ENCODE measurements at regions not wholly inside any gene's neighbourhood (a gene's known extent, or its start where the extent isn't known, plus 50 kb on each side); places are given as distances from the start of the nearest gene placed in this dataset.

DNA sequence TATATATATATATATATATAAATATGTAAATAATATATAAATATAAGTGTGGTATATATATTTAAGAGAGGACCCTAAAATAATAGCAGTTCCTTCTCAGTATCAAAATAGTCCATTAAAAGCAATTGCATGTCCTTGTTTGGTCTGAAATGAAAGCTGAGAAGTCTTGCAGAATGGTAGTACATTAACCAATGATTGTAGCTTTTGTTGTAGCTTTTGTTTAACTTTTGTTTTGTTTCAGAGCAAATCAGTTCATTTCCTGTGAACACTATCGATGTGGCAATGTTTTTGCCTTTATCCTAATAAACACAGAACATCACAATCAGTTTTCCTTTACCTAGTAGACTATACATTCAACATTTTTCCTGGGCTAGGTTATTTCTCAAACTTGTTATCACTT lies 1256.2 kb upstream of the SPRY2 start:
- H2AFZ ChIP-seq (ENCODE audit: low read length): no peak overlapping the region
- DNase-seq (ENCODE audit: low spot score): no peak
- no peak overlapping the region for H3K4me2 ChIP-seq (ENCODE audit: low read length)
- no peaks in the 10 kb centered on the region for H3K4me1 ChIP-seq (ENCODE audit: insufficient read depth, low read length, poor library complexity, severe bottlenecking)
- H3K36me3 ChIP-seq (ENCODE audit: insufficient read depth, low read length): no peaks in the 10 kb centered on the region
- no peaks in the 10 kb centered on the region for H3K9me3 ChIP-seq (ENCODE audit: low read length)
- ChIA-PET CTCF (ENCODE audit: unreplicated experiment) (no interaction called here), POLR2A (no interaction called here)
- no peaks in the 10 kb centered on the region for H4K20me1 ChIP-seq (ENCODE audit: insufficient read depth, low read length)
- intact Hi-C loops (cut with micrococcal nuclease; ENCODE audit: unreplicated experiment): no loop called here
- no peak overlapping the region for H3K27ac ChIP-seq (ENCODE audit: low read depth, low read length, poor library complexity, severe bottlenecking)
- no peak overlapping the region for H3K4me3 ChIP-seq (ENCODE audit: low read depth, low read length, poor library complexity, severe bottlenecking)
- H3K9me2 ChIP-seq (ENCODE audit: insufficient read depth, low read length): no peaks in the 10 kb centered on the region
- H3K79me2 ChIP-seq (ENCODE audit: insufficient read depth, low read depth, low read length): no peaks in the 10 kb centered on the region
- TF ChIP-seq, protein P1, sequence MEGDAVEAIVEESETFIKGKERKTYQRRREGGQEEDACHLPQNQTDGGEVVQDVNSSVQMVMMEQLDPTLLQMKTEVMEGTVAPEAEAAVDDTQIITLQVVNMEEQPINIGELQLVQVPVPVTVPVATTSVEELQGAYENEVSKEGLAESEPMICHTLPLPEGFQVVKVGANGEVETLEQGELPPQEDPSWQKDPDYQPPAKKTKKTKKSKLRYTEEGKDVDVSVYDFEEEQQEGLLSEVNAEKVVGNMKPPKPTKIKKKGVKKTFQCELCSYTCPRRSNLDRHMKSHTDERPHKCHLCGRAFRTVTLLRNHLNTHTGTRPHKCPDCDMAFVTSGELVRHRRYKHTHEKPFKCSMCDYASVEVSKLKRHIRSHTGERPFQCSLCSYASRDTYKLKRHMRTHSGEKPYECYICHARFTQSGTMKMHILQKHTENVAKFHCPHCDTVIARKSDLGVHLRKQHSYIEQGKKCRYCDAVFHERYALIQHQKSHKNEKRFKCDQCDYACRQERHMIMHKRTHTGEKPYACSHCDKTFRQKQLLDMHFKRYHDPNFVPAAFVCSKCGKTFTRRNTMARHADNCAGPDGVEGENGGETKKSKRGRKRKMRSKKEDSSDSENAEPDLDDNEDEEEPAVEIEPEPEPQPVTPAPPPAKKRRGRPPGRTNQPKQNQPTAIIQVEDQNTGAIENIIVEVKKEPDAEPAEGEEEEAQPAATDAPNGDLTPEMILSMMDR (conservative IDR thresholded peaks at IDR 0.05; ENCODE audit: low read length): no peak
- TF ChIP-seq EZH2phosphoT487 (IDR thresholded peaks at IDR 0.05; ENCODE audit: borderline replicate concordance, low read depth, low read length): no peak
- BruUV-seq (replicated peaks): no TSS peak

DNA sequence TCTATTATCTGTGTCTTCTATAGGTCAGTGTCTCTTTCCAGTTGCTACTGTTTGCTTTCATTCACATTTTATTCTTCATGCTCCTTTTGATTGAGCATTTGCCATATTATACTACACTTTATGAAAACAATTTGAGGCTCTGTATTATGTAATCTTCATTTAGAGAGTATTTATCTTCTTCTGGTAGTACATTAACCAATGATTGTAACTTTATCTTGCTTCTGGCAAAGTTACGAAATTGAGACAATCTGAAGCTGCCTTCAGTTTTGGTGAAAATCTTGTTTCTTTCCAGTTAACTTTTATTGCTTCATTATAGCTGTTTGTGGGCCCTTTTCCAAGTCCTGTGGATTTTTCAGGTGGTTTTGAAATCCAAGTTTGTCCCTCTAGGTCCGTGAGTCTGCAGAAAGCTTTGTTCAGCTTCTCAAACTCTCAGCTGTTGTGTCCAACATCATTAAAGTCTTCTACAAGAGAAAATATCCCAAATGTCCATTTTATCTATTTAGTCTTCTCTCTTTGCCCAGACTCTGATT lies 1255.4 kb upstream of the SPRY2 start:
- TF ChIP-seq, protein P1 (conservative IDR thresholded peaks at IDR 0.05; ENCODE audit: low read length): no peak
- TF ChIP-seq EZH2phosphoT487 (IDR thresholded peaks at IDR 0.05; ENCODE audit: borderline replicate concordance, low read depth, low read length): no peak
- intact Hi-C loops (cut with micrococcal nuclease; ENCODE audit: unreplicated experiment): no loop called here
- Histone ChIP-seq H3K4me3 (ENCODE audit: low read depth, low read length, poor library complexity, severe bottlenecking) (no peak overlapping the region), H3K27ac (ENCODE audit: low read depth, low read length, poor library complexity, severe bottlenecking) (no peak overlapping the region), H3K4me1 (ENCODE audit: insufficient read depth, low read length, poor library complexity, severe bottlenecking) (no peaks in the 10 kb centered on the region), H3K4me2 (ENCODE audit: low read length) (no peak overlapping the region), H3K36me3 (ENCODE audit: insufficient read depth, low read length) (no peaks in the 10 kb centered on the region), H3K9me3 (ENCODE audit: low read length) (no peaks in the 10 kb centered on the region), H2AFZ (ENCODE audit: low read length) (no peak overlapping the region), H3K79me2 (ENCODE audit: insufficient read depth, low read depth, low read length) (no peaks in the 10 kb centered on the region), H3K9me2 (ENCODE audit: insufficient read depth, low read length) (no peaks in the 10 kb centered on the region), H4K20me1 (ENCODE audit: insufficient read depth, low read length) (no peaks in the 10 kb centered on the region)
- DNase-seq (ENCODE audit: low spot score): no peak
- ChIA-PET CTCF (ENCODE audit: unreplicated experiment) (no interaction called here), POLR2A (no interaction called here)
- no TSS peak for BruUV-seq (replicated peaks)

DNA sequence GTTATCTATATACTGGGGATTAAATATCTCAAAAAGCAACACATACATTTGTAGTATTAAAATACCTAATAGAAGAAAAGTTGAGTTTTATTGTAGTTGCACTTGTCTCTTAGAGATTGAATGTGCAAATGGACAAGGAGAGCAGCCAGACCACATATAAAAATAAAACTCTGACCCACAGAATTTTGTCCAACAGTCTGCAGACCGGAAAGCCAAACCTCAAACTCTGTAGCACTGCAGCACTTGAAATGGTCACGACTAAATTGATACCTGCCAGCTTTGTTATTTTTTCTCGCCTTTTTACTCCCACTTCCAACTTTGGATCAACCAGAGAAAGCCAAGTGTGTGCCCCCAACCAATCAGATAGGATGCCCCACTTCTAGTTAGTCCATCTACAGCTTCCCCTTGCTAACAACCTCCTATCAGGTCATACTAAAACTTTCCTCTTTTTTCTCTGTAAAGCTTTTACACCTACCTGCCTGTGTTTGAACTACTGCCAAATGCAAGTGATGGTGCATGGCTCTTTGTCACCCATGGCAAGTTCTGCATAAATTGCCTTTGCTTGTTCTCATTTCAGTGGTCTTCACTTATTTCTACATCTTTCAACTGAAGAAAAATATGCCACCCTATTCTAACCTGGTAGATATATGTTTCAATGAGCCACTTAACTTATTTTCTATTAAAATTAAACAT lies 1250.7 kb upstream of the SPRY2 start:
- no TSS peak for BruUV-seq (replicated peaks)

More for the DNA sequence above, 1250.7 kb upstream of the SPRY2 start:
- no peak overlapping the region for H3K4me2 ChIP-seq (ENCODE audit: low read length)
- H3K9me3 ChIP-seq (ENCODE audit: low read length): no peaks in the 10 kb centered on the region
- no peak for TF ChIP-seq EZH2phosphoT487 (IDR thresholded peaks at IDR 0.05; ENCODE audit: borderline replicate concordance, low read depth, low read length)
- CTCF ChIA-PET (ENCODE audit: unreplicated experiment): no interaction called here
- no peaks in the 10 kb centered on the region for H4K20me1 ChIP-seq (ENCODE audit: insufficient read depth, low read length)
- no peaks in the 10 kb centered on the region for H3K9me2 ChIP-seq (ENCODE audit: insufficient read depth, low read length)
- H2AFZ ChIP-seq (ENCODE audit: low read length): no peak overlapping the region
- no peaks in the 10 kb centered on the region for H3K79me2 ChIP-seq (ENCODE audit: insufficient read depth, low read depth, low read length)
- DNase-seq (ENCODE audit: low spot score): no peak
- POLR2A ChIA-PET: no interaction called here
- no peak overlapping the region for H3K27ac ChIP-seq (ENCODE audit: low read depth, low read length, poor library complexity, severe bottlenecking)
- intact Hi-C loops (cut with micrococcal nuclease; ENCODE audit: unreplicated experiment): no loop called here
- H3K36me3 ChIP-seq (ENCODE audit: insufficient read depth, low read length): no peaks in the 10 kb centered on the region
- no peak overlapping the region for H3K4me3 ChIP-seq (ENCODE audit: low read depth, low read length, poor library complexity, severe bottlenecking)
- H3K4me1 ChIP-seq (ENCODE audit: insufficient read depth, low read length, poor library complexity, severe bottlenecking): no peaks in the 10 kb centered on the region
